T47D (cell line): ENCODE measurements at regions not wholly inside any gene's neighbourhood (a gene's known extent, or its start where the extent isn't known, plus 50 kb on each side); places are given as distances from the start of the nearest gene placed in this dataset.
"Not testable (repeated sequence)": the region's sequence is repeated elsewhere in the genome, so short reads cannot be mapped to it uniquely, and the experiment has no call there.

Experiments
- DNase-seq, 2 experiments: peaks; one replicate each; pipeline versions ENCODE4 v3.0.0 to v3.0.0-alpha.2; 2011 to 2012; ENCODE audit warnings: low read depth in 1 of 2, low spot score in 1 of 2
- JUND ChIP-seq: IDR thresholded peaks from 2 replicates; pipeline ENCODE4 v1.6.1; 2012; ENCODE audit warnings: low read depth
- in situ Hi-C: cut with HindIII; loops from 2 replicates; pipeline ENCODE4 v1.10.0; 2016; ENCODE audit warnings: low sequenced_read_pairs, low pct_unique_long_range_greater_than_20kb

GRCh38 chr12:124125203-124125871, 152.3 kb downstream of the ZNF664 start:
- no peak for TF ChIP-seq JUND
- DNase-seq = no peak
- in situ Hi-C loops = no loop called here

- in situ Hi-C loops = no loop called here
Measured at GRCh38 chr12:124126950-124127655, 154.1 kb downstream of the ZNF664 start.

GRCh38 chr12:124129132-124129531, 156.1 kb downstream of the ZNF664 start:
- no peak for DNase-seq
- in situ Hi-C loops = no loop called here
- TF ChIP-seq JUND = no peak

More at GRCh38 chr12:124126950-124127655, 154.1 kb downstream of the ZNF664 start:
- no peak for DNase-seq
- TF ChIP-seq JUND = no peak

- DNase-seq = peak; percentile 32 to 80
- TF ChIP-seq JUND = 0 out of 2 replicates have a peak, but pooled peaks have one; percentile 25
- in situ Hi-C loops = no loop called here
Measured at GRCh38 chr12:124130691-124131591, 157.9 kb downstream of the ZNF664 start.

GRCh38 chr12:124131659-124132058, 158.6 kb downstream of the ZNF664 start:
- TF ChIP-seq JUND = no peak
- in situ Hi-C loops = no loop called here
- DNase-seq = no peak

GRCh38 chr12:124132530-124132929, 159.5 kb downstream of the ZNF664 start:
- in situ Hi-C loops = no loop called here
- TF ChIP-seq JUND = no peak
- DNase-seq = no peak

- DNase-seq = peak in 1 of 2 experiments; percentile 42
- TF ChIP-seq JUND = no peak
- in situ Hi-C loops = no loop called here
Measured at GRCh38 chr12:124136796-124137195, 158.1 kb upstream of the RFLNA start.

- no peak for TF ChIP-seq JUND
- in situ Hi-C loops = no loop called here
Measured at GRCh38 chr12:124140944-124141486, 153.9 kb upstream of the RFLNA start.

GRCh38 chr12:124141611-124142010, 153.3 kb upstream of the RFLNA start:
- in situ Hi-C loops, DNase-seq: not testable (repeated sequence)

More at GRCh38 chr12:124140944-124141486, 153.9 kb upstream of the RFLNA start:
- DNase-seq = no peak

GRCh38 chr12:124142395-124143035, 152.4 kb upstream of the RFLNA start:
- in situ Hi-C loops = no loop called here
- TF ChIP-seq JUND = no peak
- no peak for DNase-seq

GRCh38 chr12:124143726-124144125, 151.2 kb upstream of the RFLNA start:
- no peak for TF ChIP-seq JUND
- DNase-seq = no peak
- in situ Hi-C loops = no loop called here

- DNase-seq = no peak
- TF ChIP-seq JUND = no peak
- in situ Hi-C loops = no loop called here
Measured at GRCh38 chr12:124144531-124145194, 150.2 kb upstream of the RFLNA start.
